Activated T-cell treated with anti-CD3 and anti-CD28 coated beads, Interleukin-2, amount 50 U/mL, for 1 hour (primary cell): ENCODE measurements at regions not wholly inside any gene's neighbourhood (a gene's known extent, or its start where the extent isn't known, plus 50 kb on each side); places are given as distances from the start of the nearest gene placed in this dataset.
"Not testable (repeated sequence)": the region's sequence is repeated elsewhere in the genome, so short reads cannot be mapped to it uniquely, and the experiment has no call there.

Source experiments
- DNase-seq: peaks from one replicate; pipeline ENCODE4 v3.0.0-alpha.2; 2020

DNA sequence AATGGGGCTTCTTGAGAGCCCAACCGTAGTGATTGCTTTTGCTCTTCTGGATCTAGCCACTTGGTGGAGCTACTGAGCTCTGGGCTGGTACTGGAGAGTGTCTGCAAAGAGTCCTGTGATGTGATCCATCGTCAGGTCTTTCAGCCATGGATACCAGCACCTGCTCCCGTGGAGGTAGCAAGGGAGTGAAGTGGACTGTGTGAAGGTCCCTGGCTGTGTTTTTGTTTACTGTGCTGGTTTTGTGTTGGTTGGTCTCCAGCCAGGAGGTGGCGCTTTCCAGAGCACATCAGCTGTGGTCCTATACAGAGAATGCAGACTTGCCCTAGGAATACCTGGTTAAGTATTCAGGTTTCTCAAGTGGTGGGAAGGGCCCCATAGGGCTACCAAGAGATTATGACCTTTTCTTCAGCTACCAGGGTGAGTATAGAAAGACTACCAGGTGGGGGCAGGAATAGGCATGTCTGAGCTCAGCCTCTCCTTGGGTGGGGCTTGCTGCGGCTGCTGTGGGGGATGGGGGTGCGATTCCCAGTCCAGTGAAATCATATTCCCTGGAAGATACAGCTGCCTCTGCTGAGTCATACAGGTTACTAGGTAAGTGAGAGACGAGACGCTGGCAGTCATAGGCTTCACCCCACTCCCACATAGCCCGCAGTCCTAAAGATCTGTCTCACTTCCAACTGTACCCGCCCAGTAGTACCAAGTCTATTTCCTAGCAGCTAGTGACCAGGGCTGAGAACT, 733.7 kb downstream of the ZNF385D start:
- DNase-seq, result no peak

DNA sequence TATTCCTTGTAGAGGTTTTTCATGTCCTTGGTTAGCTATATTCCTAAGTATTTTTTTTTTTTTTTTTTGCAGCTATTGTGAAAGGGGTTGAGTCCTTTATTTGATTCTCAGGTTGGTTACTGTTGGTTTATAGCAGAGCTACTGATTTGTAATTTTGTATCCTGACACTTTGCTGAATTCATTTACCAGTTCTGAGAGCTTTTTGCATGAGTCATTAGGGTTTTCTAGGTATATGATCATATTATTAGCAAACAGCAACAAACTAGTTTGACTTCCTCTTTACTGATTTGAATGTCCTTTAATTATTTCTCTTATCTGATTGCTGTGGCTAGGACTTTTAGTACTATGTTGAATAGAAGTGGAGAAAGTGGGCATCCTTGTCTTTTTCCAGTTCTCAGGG, 737.4 kb downstream of the ZNF385D start:
- DNase-seq, result no peak

GRCh38 chr3:20999661-21000060, 751.3 kb downstream of the ZNF385D start:
- no peak for DNase-seq

GRCh38 chr3:20997183-20997582, 753.8 kb downstream of the ZNF385D start:
- DNase-seq, result no peak

GRCh38 chr3:20990896-20991295, 760.1 kb downstream of the ZNF385D start:
- DNase-seq, result no peak

DNA sequence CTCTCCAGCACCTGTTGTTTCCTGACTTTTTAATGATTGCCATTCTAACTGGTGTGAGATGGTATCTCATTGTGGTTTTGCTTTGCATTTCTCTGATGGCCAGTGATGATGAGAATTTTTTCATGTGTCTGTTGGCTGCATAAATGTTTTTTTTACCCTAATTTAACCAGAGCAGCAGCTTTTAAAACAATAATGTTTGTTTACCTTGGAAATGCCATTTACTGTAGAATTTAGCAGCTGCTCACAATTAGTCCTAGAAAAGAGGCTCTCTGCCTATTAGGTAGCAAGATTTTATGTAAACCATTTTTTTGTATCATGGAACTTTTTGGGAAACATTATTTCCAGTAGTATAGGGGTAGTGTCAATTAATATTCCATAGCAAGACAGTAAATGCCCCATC, 761.4 kb downstream of the ZNF385D start:
- not testable (repeated sequence) for DNase-seq

GRCh38 chr3:20984594-20985205, 766.3 kb downstream of the ZNF385D start:
- DNase-seq, result no peak

DNA sequence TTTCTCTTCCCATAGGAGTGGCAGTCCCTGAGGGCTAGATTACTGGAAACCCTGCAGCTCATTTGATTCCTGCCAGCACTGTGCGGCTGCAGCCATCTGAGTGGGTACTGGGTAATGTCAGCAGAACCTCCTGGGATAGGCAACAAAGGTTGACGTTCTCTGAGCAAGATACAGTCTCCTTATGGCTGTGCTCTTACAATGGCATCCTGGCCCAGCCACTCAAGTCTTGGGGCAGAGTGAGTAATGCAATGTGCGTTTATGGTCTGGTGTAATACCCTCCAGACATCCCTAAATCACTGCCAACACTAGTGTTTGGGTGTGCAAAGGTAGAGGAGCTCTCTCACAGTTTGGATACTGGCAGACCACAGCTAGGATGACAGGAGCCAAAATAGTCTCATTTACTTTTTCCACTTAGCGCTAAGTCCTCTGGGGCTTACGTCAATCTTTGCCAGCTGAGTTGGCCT, 775.8 kb downstream of the ZNF385D start:
- no peak for DNase-seq

DNA sequence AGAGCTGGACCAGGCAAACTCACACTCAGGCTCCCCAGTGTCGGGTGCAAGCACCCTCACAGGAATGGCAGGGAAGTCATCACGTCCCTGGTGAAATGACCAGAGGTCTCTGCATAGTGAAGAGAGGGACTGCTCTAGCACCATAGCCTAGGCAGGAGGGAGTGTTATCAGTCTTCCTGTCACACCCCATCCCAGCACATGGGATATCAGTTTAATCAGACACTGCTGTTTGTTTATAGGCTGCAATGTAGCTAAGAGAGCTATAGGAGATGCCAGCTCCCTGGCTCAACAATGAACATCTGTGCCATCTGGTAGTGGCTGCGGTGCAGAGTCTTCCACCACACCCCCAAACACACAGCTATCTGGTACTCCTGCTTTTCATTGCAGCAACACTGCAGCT, 776.6 kb downstream of the ZNF385D start:
- no peak for DNase-seq

GRCh38 chr3:20970807-20971206, 780.2 kb downstream of the ZNF385D start:
- not testable (repeated sequence) for DNase-seq

GRCh38 chr3:20967485-20967884, 781.5 kb upstream of the SGO1 start:
- not testable (repeated sequence) for DNase-seq

DNA sequence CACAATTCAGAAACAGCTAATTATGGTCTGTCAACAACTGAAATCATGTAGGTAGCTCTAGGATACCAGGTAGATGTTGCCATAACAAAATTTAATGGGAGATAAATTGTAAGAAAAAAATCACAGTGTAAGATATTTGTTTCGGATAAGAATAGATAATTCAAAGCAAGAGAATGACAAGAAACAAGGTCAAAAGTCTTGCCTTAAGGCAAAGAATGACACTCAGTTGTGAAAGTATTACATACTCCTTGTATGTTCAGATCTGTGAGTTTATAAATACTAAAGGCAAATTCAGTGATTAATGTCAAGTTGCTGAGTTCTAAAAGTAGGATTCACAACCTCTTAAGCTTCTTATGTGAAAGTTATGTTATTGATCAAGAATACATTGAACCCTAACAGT, 772.2 kb upstream of the SGO1 start:
- no peak for DNase-seq

GRCh38 chr3:20945892-20946291, 759.9 kb upstream of the SGO1 start:
- DNase-seq, result no peak

GRCh38 chr3:20935791-20936190, 749.8 kb upstream of the SGO1 start:
- no peak for DNase-seq

- no peak for DNase-seq
Observed at GRCh38 chr3:20931834-20932233, 745.8 kb upstream of the SGO1 start.

DNA sequence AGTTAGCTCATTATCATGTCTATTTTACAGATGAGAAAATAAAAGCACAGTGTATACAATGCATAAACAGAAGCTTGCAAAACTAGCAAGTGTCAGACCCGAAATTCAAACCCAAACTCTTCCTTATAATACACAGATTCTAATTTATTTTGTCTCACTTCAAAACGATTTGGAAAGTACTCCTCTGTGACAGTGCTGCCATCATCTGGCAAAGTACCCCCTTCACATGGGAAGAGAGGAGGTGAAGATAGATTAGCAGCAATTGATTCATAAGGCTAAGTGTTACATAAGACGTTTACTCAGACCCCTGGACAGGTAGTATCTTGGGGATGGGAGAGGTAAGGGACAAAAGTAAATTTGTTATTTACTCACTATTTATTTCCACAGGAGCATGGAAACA, 744.0 kb upstream of the SGO1 start:
- DNase-seq, result no peak

DNA sequence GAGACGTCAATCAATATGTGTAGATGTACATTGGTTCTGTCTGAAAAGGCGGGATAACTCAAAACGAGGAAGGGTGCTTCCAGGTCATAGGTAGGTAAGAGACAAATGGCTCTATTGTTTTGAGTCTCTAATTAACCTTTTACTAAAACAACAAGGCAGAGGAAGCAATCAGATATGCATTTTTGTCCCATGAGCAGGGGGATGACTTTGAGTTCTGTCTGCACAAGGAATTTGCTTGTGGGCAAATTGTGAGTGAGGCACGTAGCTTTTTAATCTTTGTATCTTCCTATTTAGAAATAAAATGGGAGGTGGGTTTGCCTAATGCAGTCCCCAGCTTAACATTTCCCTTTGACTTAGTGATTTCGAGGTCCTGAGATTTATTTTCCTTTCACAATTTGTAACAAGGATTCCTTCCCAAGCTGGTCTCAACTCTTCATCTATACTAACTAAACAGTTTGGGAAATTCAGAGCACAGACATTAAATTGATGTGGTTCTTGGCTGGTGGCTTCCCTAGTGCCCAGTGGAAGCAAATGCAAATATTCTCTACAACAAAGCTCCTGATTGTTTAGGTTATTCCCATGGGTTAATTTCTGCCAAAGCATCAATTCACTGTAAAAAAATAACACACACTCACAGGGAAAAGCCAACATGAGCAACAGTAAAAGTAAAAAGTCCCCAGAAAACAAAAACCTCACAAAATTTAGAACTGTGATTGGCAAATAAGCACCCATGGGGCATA, 738.8 kb upstream of the SGO1 start:
- no peak for DNase-seq

- DNase-seq, result not testable (repeated sequence)
Observed at GRCh38 chr3:20921112-20921511, 735.1 kb upstream of the SGO1 start.

GRCh38 chr3:20916951-20917606, 731.1 kb upstream of the SGO1 start:
- no peak for DNase-seq

DNA sequence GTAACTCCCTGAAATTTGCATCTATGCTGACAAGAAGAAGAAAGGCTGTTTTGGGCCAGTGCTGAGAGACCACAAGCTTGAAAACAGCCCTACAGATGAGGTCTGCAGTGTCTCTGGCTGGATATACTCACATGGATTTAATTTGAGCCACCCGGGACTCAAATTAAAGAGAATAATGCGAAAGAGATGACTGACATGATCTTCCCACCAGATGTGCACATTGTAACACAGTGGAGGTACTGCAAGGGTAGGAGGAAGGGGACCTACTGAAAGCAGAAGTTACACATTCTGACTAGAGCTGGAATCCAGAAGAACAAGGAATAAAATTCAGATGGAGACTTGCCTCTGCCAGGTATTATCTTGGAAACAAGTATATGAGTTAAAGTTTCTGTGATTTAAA, 728.3 kb upstream of the SGO1 start:
- DNase-seq, result no peak

- DNase-seq, result no peak
Observed at GRCh38 chr3:20912406-20912805, 726.4 kb upstream of the SGO1 start.

DNA sequence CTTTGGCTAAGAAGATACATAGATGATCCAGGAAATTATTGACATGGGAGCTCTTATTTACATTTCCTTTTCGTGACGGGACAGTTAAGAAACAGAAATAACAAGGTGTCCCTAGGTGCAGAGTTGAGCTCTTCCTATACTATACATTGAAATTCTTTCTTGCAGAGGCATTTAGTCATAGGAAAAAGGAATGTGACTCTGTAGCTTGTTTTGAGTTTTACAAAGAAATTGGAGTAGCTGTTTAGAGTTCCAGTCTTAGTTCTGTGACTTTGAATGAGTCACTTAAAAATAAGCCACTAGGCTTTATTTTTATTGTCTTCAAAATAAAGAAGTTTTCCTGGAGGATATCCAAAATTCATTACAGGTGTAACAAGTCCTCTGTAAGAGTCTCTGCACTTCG, 723.5 kb upstream of the SGO1 start:
- DNase-seq, result no peak

DNA sequence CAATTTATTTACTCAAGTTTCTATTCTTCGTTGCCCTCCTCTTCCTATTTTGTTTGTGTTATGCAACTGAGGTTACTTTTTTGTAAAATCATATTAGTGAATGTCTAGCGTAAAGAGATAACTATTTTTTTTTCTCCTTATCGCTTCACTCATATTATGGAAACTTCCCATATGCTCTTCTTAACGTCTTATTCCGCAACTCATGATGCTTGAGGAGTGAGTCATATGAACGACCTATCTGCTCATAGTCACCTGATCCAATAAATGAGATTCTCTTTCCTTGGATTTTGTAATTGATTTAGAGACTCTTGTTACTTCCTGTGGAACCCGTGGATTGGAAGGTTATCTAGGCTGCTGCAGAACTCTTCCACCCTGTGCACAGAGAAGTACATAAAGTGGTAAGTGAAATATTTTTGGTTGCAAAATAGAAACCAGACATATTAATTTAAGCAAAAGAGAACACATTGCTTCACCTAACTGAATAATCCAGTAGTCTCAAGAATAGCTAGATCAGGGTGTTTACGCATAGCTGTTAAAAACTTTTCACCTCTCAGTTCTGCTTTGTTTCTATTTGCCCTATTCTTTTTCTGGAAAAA, 719.3 kb upstream of the SGO1 start:
- DNase-seq, result no peak
